GM21786 (cell line): ENCODE measurements at regions not wholly inside any gene's neighbourhood (a gene's known extent, or its start where the extent isn't known, plus 50 kb on each side); places are given as distances from the start of the nearest gene placed in this dataset.

Source experiments
- ATAC-seq: cut with Tn5 transposase; IDR thresholded peaks from one replicate; pipeline ENCODE4 v1.9.1; 2021; ENCODE audit not compliant: unreplicated experiment

GRCh38 chr10:58996063-58996462, 180.4 kb upstream of the PHYHIPL start:
- ATAC-seq: no peak

GRCh38 chr10:58996866-58997265, 179.6 kb upstream of the PHYHIPL start:
- ATAC-seq: no peak

GRCh38 chr10:58998924-58999713, 177.3 kb upstream of the PHYHIPL start:
- ATAC-seq: no peak

- ATAC-seq: no peak
Observed at GRCh38 chr10:59000162-59000825, 176.1 kb upstream of the PHYHIPL start.

GRCh38 chr10:59002011-59002410, 174.4 kb upstream of the PHYHIPL start:
- no peak for ATAC-seq

- ATAC-seq: no peak
Observed at GRCh38 chr10:59003203-59003602, 173.2 kb upstream of the PHYHIPL start.

- no peak for ATAC-seq
Observed at GRCh38 chr10:59004392-59004791, 172.1 kb upstream of the PHYHIPL start.

GRCh38 chr10:59006511-59007306, 169.7 kb upstream of the PHYHIPL start:
- ATAC-seq: peak; percentile 41

GRCh38 chr10:59007307-59008025, 169.0 kb upstream of the PHYHIPL start:
- no peak for ATAC-seq

GRCh38 chr10:59008452-59008851, 168.0 kb upstream of the PHYHIPL start:
- ATAC-seq: no peak

- no peak for ATAC-seq
Observed at GRCh38 chr10:59011972-59012632, 164.3 kb upstream of the PHYHIPL start.

GRCh38 chr10:59012839-59013238, 163.6 kb upstream of the PHYHIPL start:
- ATAC-seq: no peak

GRCh38 chr10:59016043-59016442, 160.4 kb upstream of the PHYHIPL start:
- ATAC-seq: no peak

GRCh38 chr10:59018977-59019376, 157.5 kb upstream of the PHYHIPL start:
- ATAC-seq: no peak

- no peak for ATAC-seq
Observed at GRCh38 chr10:59019603-59020002, 156.8 kb upstream of the PHYHIPL start.

- no peak for ATAC-seq
Observed at GRCh38 chr10:59020502-59020901, 155.9 kb upstream of the PHYHIPL start.

- no peak for ATAC-seq
Observed at GRCh38 chr10:59025981-59026765, 150.3 kb upstream of the PHYHIPL start.

GRCh38 chr10:59027975-59028655, 148.3 kb upstream of the PHYHIPL start:
- no peak for ATAC-seq

GRCh38 chr10:59033622-59034021, 142.8 kb upstream of the PHYHIPL start:
- no peak for ATAC-seq
